Tibial artery (tissue), 4 donors: ENCODE measurements at regions not wholly inside any gene's neighbourhood (a gene's known extent, or its start where the extent isn't known, plus 50 kb on each side); places are given as distances from the start of the nearest gene placed in this dataset.

Source experiments
- DNase-seq, 2 donors: peaks; one replicate each; pipeline ENCODE4 v3.0.0-alpha.2; 2019
- H3K27ac ChIP-seq, 2 donors: fragments of 200-600 bp; sonication (generic) in 1 of 2; 1 replicate in 1 of 2; 2 replicates in 1 of 2; pipeline ENCODE4 v1.5.1; 2018 to 2019; ENCODE audit warnings: mild to moderate bottlenecking in 1 of 2
- H3K27me3 ChIP-seq, 2 donors: fragments of 200-600 bp; sonication (generic) in 1 of 2; one replicate each; pipeline versions ENCODE4 v1.5.1 to v1.6.0; 2016 to 2019
- H3K36me3 ChIP-seq, 3 donors: fragments of 200-600 bp; sonication (generic) in 2 of 3; one replicate each; pipeline ENCODE4 v1.5.1; 2016 to 2019; ENCODE audit warnings: mild to moderate bottlenecking in 2 of 3
- H3K4me1 ChIP-seq, 4 donors: fragments of 200-600 bp; sonication (generic) in 2 of 4; 1 replicate in 3 of 4; 2 replicates in 1 of 4; pipeline ENCODE4 v1.5.1; 2016 to 2019
- H3K4me3 ChIP-seq, 2 donors: fragments of 200-600 bp; sonication (generic) in 1 of 2; 1 replicate in 1 of 2; 2 replicates in 1 of 2; pipeline ENCODE4 v1.5.1; 2018 to 2019; ENCODE audit warnings: mild to moderate bottlenecking in 2 of 2
- H3K9me3 ChIP-seq, 3 donors: fragments of 200-600 bp; sonication (generic) in 1 of 3; one replicate each; pipeline ENCODE4 v1.5.1; 2016 to 2019
- intact Hi-C: fragments of 100-400 bp; cut with DNase I; formaldehyde crosslinking; loops from one replicate; pipeline ENCODE4 v1.15.0; 2023; ENCODE audit warnings: low total_unique reads
- TF ChIP-seq, protein P1 (sequence below), 2 experiments: fragments of 200-600 bp in 1 of 2; fragments of 450-650 bp in 1 of 2; IDR thresholded peaks; one replicate each; pipeline ENCODE4 v1.5.1; 2017 to 2019; ENCODE audit warnings: antibody characterized with exemption in 2 of 2, mild to moderate bottlenecking in 1 of 2, moderate library complexity in 1 of 2

DNA sequence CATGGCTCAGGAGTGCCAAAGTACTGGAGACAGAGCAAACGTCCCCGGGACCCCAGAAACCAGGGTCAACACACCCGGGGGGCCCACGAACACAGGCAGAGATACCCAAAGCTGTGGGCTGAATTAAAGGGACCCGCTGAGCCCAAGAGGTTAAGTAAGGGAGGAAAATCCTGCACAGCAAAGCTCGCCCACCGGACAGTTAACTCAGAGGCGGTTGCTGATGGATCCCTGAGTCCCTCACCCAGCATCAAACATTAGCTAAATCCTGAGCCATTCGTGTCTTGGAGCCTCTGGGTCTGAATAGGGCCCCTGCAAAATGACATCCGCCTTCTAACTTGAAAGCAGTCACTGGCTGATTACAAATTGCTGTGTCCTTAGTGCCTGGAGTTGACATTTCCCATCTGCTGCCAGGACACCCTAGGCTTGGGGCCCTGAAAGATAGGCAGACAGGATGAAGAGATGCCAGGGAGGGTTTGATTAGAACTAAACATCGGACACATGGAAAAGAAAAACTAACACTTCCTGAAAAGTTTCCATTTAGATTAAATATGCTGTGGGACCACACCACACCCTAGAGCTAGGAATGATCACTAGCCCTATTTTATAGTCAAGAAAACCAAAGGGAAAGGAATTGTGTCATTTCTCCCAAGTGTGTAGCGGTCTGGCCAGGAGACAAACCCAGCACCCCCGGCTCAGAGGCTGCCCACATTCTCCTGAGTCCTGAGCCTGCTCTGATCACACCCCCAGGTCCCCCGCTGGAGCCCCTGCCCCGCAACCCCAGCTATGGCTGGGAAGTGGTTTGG lies 239.3 kb downstream of the NPHP4 start:
- H3K27me3 ChIP-seq = peaks cover 0 to 79% of the 10 kb centered on the region in 2 donors
- TF ChIP-seq, protein P1, sequence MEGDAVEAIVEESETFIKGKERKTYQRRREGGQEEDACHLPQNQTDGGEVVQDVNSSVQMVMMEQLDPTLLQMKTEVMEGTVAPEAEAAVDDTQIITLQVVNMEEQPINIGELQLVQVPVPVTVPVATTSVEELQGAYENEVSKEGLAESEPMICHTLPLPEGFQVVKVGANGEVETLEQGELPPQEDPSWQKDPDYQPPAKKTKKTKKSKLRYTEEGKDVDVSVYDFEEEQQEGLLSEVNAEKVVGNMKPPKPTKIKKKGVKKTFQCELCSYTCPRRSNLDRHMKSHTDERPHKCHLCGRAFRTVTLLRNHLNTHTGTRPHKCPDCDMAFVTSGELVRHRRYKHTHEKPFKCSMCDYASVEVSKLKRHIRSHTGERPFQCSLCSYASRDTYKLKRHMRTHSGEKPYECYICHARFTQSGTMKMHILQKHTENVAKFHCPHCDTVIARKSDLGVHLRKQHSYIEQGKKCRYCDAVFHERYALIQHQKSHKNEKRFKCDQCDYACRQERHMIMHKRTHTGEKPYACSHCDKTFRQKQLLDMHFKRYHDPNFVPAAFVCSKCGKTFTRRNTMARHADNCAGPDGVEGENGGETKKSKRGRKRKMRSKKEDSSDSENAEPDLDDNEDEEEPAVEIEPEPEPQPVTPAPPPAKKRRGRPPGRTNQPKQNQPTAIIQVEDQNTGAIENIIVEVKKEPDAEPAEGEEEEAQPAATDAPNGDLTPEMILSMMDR (IDR thresholded peaks at IDR 0.05) = no peak
- H3K9me3 ChIP-seq = no peaks in the 10 kb centered on the region
- H3K27ac ChIP-seq = no peak overlapping the region
- no peaks in the 10 kb centered on the region for H3K4me1 ChIP-seq
- peak in 1 of 2 donors; percentile 41 for DNase-seq
- no peaks in the 10 kb centered on the region for H3K36me3 ChIP-seq
- intact Hi-C loops = no loop called here
- no peak overlapping the region for H3K4me3 ChIP-seq

DNA sequence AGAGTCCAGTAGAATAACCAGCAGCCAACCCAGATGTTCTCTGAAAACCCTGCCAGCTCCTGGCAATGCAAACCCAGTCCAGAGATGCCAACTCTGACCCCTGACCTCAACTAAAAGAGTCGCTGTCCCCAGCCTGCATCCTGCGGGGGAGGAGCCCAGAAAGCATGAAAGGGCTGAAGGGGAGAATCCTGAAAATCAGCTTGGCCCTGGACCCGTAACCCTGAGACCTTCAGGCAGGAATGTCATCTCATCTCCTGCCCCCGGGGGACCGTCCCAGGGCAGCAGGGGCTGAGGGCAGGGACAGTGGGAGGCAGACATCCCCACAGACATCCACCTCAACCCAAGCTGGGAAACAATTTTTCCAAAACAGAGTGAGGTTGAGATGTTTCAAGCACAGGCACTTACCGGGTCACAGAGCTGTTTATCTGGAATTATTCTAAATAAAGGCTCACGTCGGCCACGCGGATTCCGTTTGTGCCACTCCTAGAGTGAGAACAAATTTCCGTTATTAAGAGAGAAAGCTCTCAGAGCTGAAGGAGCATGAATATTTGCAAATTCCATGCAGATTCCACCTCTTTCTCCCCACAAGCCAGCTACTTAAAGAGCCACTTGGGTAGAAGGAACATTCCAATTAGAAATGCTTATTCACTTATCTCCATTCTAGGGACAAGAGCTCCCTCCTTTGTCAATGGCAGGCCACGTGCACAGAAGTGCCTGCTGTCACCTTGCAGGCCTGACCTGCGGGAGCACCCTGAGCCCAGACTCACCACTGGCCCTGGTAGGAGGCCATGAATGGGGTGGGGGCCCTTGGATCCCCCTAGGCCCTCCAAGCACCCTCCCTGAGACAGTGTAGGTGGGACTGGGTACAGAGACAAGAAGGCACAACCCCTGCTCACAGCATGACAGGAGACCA lies 240.1 kb downstream of the NPHP4 start:
- Histone ChIP-seq H3K27ac (no peak overlapping the region), H3K36me3 (no peaks in the 10 kb centered on the region), H3K4me3 (no peak overlapping the region), H3K9me3 (no peaks in the 10 kb centered on the region), H3K4me1 (no peaks in the 10 kb centered on the region), H3K27me3 (peaks cover 0 to 84% of the 10 kb centered on the region in 2 donors)
- peak in 1 of 2 donors; percentile 43 for DNase-seq
- TF ChIP-seq, protein P1 (IDR thresholded peaks at IDR 0.05) = no peak
- intact Hi-C loops = no loop called here

DNA sequence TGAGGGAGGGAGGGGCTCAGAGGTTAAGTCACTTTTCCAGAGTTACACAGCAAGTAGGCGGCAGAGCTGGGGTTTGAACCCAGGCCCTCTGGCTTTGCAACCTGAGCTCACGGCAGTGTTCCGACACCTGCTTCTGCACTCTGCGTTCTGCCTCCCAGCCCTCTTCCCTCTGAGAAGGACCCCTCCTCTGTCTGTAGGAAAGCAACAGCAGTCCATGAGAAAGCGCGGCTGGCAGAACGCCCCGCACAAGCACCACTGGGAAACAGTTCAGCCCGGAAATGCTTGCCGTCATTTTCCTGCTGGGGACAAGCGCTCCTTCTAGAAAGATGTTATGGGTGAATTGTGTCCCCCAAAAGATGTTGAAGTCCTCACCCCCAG lies 241.1 kb downstream of the NPHP4 start:
- Histone ChIP-seq H3K36me3 (no peaks in the 10 kb centered on the region), H3K27me3 (peaks cover 0 to 82% of the 10 kb centered on the region in 2 donors), H3K27ac (no peak overlapping the region), H3K4me1 (no peaks in the 10 kb centered on the region), H3K9me3 (no peaks in the 10 kb centered on the region), H3K4me3 (no peak overlapping the region)
- TF ChIP-seq, protein P1 (IDR thresholded peaks at IDR 0.05) = no peak
- DNase-seq = peak in 1 of 2 donors; percentile 32
- intact Hi-C loops = no loop called here

DNA sequence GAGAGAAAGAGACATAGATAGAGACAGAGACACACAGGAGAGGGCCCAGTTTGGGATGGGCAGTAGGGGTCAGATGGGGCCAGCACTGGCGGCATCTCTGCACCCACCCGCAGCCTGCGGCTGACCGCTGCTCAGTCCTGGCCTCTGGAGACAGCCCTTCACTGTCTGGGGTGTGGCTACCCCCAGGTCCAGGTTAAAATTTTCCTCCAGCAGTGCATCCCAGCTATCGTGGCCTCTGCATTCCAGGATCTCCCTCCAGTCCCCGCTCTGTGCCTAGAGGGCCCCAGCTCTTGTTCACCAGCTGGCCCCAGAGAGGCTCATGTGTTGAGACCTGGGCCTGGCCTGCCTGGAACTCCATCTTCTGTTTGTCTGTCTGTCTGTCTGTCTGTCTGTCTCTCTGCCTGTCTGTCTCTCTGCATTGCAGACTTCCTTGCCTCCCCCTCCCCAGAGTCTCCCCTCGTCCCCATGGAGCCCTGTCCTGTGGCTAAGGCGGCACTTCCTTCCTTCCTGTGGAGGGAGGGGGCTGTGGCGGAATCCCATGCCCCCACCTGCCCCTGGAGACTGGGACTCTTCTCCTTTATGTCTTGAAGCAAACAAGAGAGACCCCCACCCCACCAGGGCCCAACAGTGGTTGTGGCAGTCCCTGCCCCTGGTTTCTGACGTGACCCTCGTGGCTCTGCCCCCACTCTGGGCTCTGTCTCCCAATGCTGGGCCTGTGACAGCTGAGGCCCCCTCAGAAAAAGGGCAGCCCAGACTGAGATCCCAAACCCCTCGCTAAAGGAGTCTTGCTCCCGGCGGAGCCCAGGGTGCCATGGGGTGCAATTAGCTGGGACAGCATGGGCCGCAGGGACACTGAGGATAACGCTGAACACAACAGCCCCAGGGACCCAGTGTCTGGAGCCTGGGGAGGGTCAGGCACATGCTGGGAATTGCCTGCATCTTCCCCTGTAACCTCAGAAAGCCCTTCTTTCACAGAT lies 241.8 kb downstream of the NPHP4 start:
- peak in 1 of 2 donors; percentile 39 for DNase-seq
- intact Hi-C loops = no loop called here
- TF ChIP-seq, protein P1 (IDR thresholded peaks at IDR 0.05) = no peak
- peaks cover 0 to 82% of the 10 kb centered on the region in 2 donors for H3K27me3 ChIP-seq
- no peak overlapping the region for H3K27ac ChIP-seq
- H3K36me3 ChIP-seq = no peaks in the 10 kb centered on the region
- no peaks in the 10 kb centered on the region for H3K9me3 ChIP-seq
- no peak overlapping the region for H3K4me3 ChIP-seq
- H3K4me1 ChIP-seq = peaks cover 0 to 3% (median 0%) of the 10 kb centered on the region in 4 donors
